ENCODE measurements at regions not wholly inside any gene's neighbourhood (a gene's known extent, or its start where the extent isn't known, plus 50 kb on each side); places are given as distances from the start of the nearest gene placed in this dataset.

DNA sequence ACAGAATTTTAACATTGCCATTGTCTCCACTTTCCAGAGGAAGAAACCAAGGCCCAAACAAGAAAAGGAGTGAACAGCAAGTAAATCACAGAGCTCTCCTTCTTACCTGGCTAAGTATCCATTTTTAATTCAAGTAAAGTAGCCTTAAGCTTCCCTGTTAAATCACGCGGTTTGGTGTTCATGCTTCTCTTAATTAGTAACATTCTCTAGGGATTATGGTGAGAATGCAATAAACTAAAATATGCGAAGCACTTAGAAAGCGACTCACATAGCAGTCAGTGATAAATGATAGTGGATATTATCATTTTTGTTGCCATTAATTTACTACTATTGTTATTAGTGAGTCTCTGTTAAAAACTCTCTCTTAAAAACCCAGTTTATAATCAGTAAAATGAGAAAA, 630.5 kb upstream of the TMPRSS15 start:
- Histone ChIP-seq H3K9me2 (ENCODE audit: insufficient read depth, low read length) (no peaks in the 10 kb centered on the region), H4K20me1 (ENCODE audit: insufficient read depth, low read length) (no peaks in the 10 kb centered on the region), H2AFZ (ENCODE audit: low read length) (no peak overlapping the region), H3K4me2 (ENCODE audit: low read length) (no peak overlapping the region), H3K4me1 (ENCODE audit: insufficient read depth, low read length, poor library complexity, severe bottlenecking) (no peaks in the 10 kb centered on the region), H3K36me3 (ENCODE audit: insufficient read depth, low read length) (no peaks in the 10 kb centered on the region), H3K27ac (ENCODE audit: low read depth, low read length, poor library complexity, severe bottlenecking) (no peak overlapping the region), H3K79me2 (ENCODE audit: insufficient read depth, low read depth, low read length) (no peaks in the 10 kb centered on the region), H3K9me3 (ENCODE audit: low read length) (peaks cover 11% of the 10 kb centered on the region; the same call in 1 of the 2 replicates), H3K4me3 (ENCODE audit: low read depth, low read length, poor library complexity, severe bottlenecking) (no peak overlapping the region)
- ChIA-PET CTCF (ENCODE audit: unreplicated experiment) (no interaction called here), POLR2A (interaction anchor here (0.6 kb wide), 1 partner anchor 758 kb away, joined by 6 read pairs; no protein-coding TSS in a partner anchor)
- intact Hi-C loops (cut with micrococcal nuclease; ENCODE audit: unreplicated experiment) = no loop called here
- no TSS peak for BruUV-seq (replicated peaks)
- no peak for DNase-seq (ENCODE audit: low spot score)
- TF ChIP-seq, protein P1, sequence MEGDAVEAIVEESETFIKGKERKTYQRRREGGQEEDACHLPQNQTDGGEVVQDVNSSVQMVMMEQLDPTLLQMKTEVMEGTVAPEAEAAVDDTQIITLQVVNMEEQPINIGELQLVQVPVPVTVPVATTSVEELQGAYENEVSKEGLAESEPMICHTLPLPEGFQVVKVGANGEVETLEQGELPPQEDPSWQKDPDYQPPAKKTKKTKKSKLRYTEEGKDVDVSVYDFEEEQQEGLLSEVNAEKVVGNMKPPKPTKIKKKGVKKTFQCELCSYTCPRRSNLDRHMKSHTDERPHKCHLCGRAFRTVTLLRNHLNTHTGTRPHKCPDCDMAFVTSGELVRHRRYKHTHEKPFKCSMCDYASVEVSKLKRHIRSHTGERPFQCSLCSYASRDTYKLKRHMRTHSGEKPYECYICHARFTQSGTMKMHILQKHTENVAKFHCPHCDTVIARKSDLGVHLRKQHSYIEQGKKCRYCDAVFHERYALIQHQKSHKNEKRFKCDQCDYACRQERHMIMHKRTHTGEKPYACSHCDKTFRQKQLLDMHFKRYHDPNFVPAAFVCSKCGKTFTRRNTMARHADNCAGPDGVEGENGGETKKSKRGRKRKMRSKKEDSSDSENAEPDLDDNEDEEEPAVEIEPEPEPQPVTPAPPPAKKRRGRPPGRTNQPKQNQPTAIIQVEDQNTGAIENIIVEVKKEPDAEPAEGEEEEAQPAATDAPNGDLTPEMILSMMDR (conservative IDR thresholded peaks at IDR 0.05; ENCODE audit: low read length) = no peak
- no peak for TF ChIP-seq EZH2phosphoT487 (IDR thresholded peaks at IDR 0.05; ENCODE audit: borderline replicate concordance, low read depth, low read length)

DNA sequence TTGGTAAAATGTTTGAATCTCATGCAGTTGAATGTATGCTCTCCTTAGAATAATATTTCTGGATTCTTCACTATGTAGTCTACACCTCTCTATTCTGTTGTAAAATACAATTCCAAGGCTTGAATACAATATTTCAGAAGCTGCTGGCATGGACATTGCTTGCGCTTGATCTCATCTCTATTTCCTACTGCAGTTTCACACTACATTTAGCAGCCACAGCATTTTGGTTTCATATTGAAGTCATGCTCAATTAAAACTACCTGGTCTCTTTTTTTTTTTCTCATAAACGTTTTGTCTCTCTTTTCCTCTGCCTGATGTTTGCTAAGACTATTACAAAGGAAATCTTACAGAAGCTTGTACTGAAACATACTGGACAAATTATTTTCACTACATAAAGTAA, 631.0 kb upstream of the TMPRSS15 start:
- no peaks in the 10 kb centered on the region for H3K9me2 ChIP-seq (ENCODE audit: insufficient read depth, low read length)
- H4K20me1 ChIP-seq (ENCODE audit: insufficient read depth, low read length) = no peaks in the 10 kb centered on the region
- no peaks in the 10 kb centered on the region for H3K36me3 ChIP-seq (ENCODE audit: insufficient read depth, low read length)
- H3K79me2 ChIP-seq (ENCODE audit: insufficient read depth, low read depth, low read length) = no peaks in the 10 kb centered on the region
- H2AFZ ChIP-seq (ENCODE audit: low read length) = no peak overlapping the region
- H3K9me3 ChIP-seq (ENCODE audit: low read length) = peaks cover 11% of the 10 kb centered on the region; the same call in 1 of the 2 replicates
- no peak overlapping the region for H3K4me3 ChIP-seq (ENCODE audit: low read depth, low read length, poor library complexity, severe bottlenecking)
- ChIA-PET POLR2A (no interaction called here), CTCF (ENCODE audit: unreplicated experiment) (no interaction called here)
- no TSS peak for BruUV-seq (replicated peaks)
- H3K4me1 ChIP-seq (ENCODE audit: insufficient read depth, low read length, poor library complexity, severe bottlenecking) = no peaks in the 10 kb centered on the region
- H3K4me2 ChIP-seq (ENCODE audit: low read length) = no peak overlapping the region
- no peak overlapping the region for H3K27ac ChIP-seq (ENCODE audit: low read depth, low read length, poor library complexity, severe bottlenecking)
- TF ChIP-seq, protein P1 (conservative IDR thresholded peaks at IDR 0.05; ENCODE audit: low read length) = no peak
- no peak for TF ChIP-seq EZH2phosphoT487 (IDR thresholded peaks at IDR 0.05; ENCODE audit: borderline replicate concordance, low read depth, low read length)
- DNase-seq (ENCODE audit: low spot score) = no peak
- intact Hi-C loops (cut with micrococcal nuclease; ENCODE audit: unreplicated experiment) = no loop called here

DNA sequence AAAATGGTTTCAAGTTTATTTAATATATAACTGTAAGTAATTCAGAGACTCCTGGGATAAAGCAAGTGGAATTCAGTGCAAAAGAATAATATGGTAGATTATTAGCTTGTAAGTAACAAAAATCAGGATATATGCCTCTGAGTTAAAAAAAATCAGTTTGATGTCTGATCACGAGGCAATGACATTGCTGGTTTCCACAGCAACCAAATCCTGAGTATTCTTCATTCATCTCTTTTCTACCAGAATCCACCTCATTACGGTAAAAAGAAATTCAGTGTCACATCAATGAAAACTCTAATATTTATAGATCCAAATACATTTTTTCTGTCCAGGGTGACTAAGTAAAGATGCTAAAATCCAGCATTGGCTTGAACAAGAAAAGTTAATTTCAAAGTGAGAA, 642.3 kb upstream of the TMPRSS15 start:
- Histone ChIP-seq H3K4me1 (ENCODE audit: insufficient read depth, low read length, poor library complexity, severe bottlenecking) (no peaks in the 10 kb centered on the region), H4K20me1 (ENCODE audit: insufficient read depth, low read length) (no peaks in the 10 kb centered on the region), H3K36me3 (ENCODE audit: insufficient read depth, low read length) (no peaks in the 10 kb centered on the region), H3K9me2 (ENCODE audit: insufficient read depth, low read length) (no peaks in the 10 kb centered on the region), H3K27ac (ENCODE audit: low read depth, low read length, poor library complexity, severe bottlenecking) (no peak overlapping the region), H2AFZ (ENCODE audit: low read length) (no peak overlapping the region), H3K4me2 (ENCODE audit: low read length) (no peak overlapping the region), H3K9me3 (ENCODE audit: low read length) (peaks cover 10% of the 10 kb centered on the region), H3K79me2 (ENCODE audit: insufficient read depth, low read depth, low read length) (no peaks in the 10 kb centered on the region), H3K4me3 (ENCODE audit: low read depth, low read length, poor library complexity, severe bottlenecking) (no peak overlapping the region)
- ChIA-PET POLR2A (no interaction called here), CTCF (ENCODE audit: unreplicated experiment) (no interaction called here)
- DNase-seq (ENCODE audit: low spot score) = no peak
- intact Hi-C loops (cut with micrococcal nuclease; ENCODE audit: unreplicated experiment) = no loop called here
- no peak for TF ChIP-seq EZH2phosphoT487 (IDR thresholded peaks at IDR 0.05; ENCODE audit: borderline replicate concordance, low read depth, low read length)
- TF ChIP-seq, protein P1 (conservative IDR thresholded peaks at IDR 0.05; ENCODE audit: low read length) = no peak
- BruUV-seq (replicated peaks) = no TSS peak

Data from OCI-LY7 (cell line).